ENCODE measurements at regions not wholly inside any gene's neighbourhood (a gene's known extent, or its start where the extent isn't known, plus 50 kb on each side); places are given as distances from the start of the nearest gene placed in this dataset.

DNA sequence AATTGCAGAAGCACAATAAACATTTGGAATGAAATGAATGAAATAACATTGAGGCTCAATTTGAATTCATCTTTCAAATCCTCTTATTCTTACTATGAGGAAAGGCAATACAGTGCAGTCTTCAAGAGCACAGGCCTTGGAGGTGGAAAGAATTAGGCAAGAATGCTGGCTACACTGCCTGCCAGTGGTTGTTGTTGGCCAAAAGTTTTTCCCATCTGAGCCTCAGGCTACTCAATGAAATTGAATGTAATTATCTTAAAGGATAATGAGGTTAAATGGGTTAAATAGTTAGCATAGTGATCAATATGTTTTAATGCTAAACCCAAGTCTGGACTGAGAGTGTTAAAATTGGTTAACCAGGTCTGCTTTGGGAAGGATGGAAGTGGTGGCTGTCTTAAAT is 140.9 kb downstream of the MBL2 start:
- H3K27me3 ChIP-seq: peaks cover 12% of the 10 kb centered on the region
- H3K27ac ChIP-seq: no peak overlapping the region
- no peak overlapping the region for H3K4me3 ChIP-seq
- no peak for DNase-seq (ENCODE audit: low read depth in 1 of 2, low spot score in 1 of 2)
- no peaks in the 10 kb centered on the region for H3K4me1 ChIP-seq (ENCODE audit: low read depth)
- TF ChIP-seq, protein P1, sequence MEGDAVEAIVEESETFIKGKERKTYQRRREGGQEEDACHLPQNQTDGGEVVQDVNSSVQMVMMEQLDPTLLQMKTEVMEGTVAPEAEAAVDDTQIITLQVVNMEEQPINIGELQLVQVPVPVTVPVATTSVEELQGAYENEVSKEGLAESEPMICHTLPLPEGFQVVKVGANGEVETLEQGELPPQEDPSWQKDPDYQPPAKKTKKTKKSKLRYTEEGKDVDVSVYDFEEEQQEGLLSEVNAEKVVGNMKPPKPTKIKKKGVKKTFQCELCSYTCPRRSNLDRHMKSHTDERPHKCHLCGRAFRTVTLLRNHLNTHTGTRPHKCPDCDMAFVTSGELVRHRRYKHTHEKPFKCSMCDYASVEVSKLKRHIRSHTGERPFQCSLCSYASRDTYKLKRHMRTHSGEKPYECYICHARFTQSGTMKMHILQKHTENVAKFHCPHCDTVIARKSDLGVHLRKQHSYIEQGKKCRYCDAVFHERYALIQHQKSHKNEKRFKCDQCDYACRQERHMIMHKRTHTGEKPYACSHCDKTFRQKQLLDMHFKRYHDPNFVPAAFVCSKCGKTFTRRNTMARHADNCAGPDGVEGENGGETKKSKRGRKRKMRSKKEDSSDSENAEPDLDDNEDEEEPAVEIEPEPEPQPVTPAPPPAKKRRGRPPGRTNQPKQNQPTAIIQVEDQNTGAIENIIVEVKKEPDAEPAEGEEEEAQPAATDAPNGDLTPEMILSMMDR (IDR thresholded peaks at IDR 0.05; ENCODE audit: low read depth, low read length): no peak
- H3K36me3 ChIP-seq: no peaks in the 10 kb centered on the region
- no peaks in the 10 kb centered on the region for H3K9me3 ChIP-seq (ENCODE audit: low read depth)

DNA sequence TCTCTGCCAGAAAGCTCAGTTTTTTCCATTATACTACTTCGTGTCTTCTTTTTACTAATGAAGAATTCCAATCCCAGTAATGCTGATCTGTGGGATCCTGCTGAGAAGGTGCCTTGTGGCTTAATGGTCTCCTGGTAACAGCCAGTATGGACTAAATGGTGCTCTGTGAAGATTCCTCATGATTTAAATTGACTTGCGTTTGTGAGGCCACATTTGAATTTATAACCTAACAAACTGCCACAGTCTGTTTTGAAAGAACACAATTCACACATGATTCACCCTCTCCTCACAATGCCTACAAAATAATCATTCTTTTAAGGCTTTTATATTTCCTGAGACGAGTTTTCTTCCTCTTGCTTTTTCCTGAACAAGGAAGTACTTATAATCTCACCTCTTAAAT is 140.0 kb downstream of the MBL2 start:
- H3K4me3 ChIP-seq: no peak overlapping the region
- TF ChIP-seq, protein P1 (IDR thresholded peaks at IDR 0.05; ENCODE audit: low read depth, low read length): no peak
- H3K36me3 ChIP-seq: no peaks in the 10 kb centered on the region
- H3K27ac ChIP-seq: no peak overlapping the region
- H3K4me1 ChIP-seq (ENCODE audit: low read depth): no peaks in the 10 kb centered on the region
- no peak for DNase-seq (ENCODE audit: low read depth in 1 of 2, low spot score in 1 of 2)
- no peaks in the 10 kb centered on the region for H3K9me3 ChIP-seq (ENCODE audit: low read depth)
- H3K27me3 ChIP-seq: peaks cover 9% of the 10 kb centered on the region

DNA sequence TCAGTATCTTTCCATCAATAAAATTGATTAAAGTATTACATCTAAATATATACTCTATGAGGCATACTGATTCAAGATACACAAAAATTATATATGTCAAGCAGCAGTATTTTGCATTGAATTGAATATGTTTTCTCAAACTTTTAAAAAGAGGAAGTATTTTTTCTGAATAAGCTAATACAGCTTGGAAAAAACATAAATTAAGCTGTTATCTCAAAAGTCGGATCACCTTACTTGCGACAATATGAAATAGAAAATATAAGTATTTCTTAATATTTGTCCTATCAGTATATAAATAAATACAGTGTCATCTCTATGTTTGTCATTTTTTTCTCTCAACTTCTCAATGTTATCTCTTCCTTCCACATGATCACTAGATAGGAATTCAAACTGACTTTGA is 139.3 kb downstream of the MBL2 start:
- Histone ChIP-seq H3K36me3 (no peaks in the 10 kb centered on the region), H3K27me3 (peaks cover 9% of the 10 kb centered on the region), H3K9me3 (ENCODE audit: low read depth) (no peaks in the 10 kb centered on the region), H3K27ac (no peak overlapping the region), H3K4me1 (ENCODE audit: low read depth) (no peaks in the 10 kb centered on the region), H3K4me3 (no peak overlapping the region)
- TF ChIP-seq, protein P1 (IDR thresholded peaks at IDR 0.05; ENCODE audit: low read depth, low read length): no peak
- DNase-seq (ENCODE audit: low read depth in 1 of 2, low spot score in 1 of 2): no peak

DNA sequence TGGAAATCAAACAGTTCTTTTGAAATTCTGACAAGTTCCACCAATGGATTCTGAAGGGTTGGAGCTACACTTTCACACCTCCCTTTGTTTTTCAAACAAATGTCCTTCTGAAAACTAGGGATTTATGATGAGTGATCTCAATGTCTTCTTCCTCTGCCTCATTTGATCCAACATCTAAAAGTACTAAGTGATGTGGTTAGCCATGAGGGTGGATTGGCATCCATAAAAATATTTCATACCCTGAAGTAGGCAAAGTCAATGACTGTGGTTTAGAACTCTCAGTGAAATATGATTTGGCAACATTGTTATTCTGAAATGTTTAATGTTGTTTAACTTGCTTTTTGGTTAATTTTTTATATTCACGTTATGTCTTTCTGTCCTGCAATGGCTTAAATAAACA is 136.9 kb downstream of the MBL2 start:
- no peak overlapping the region for H3K27ac ChIP-seq
- H3K36me3 ChIP-seq: no peaks in the 10 kb centered on the region
- no peak overlapping the region for H3K4me3 ChIP-seq
- peaks cover 11% of the 10 kb centered on the region for H3K27me3 ChIP-seq
- no peaks in the 10 kb centered on the region for H3K4me1 ChIP-seq (ENCODE audit: low read depth)
- TF ChIP-seq, protein P1 (IDR thresholded peaks at IDR 0.05; ENCODE audit: low read depth, low read length): no peak
- H3K9me3 ChIP-seq (ENCODE audit: low read depth): no peaks in the 10 kb centered on the region
- DNase-seq (ENCODE audit: low read depth in 1 of 2, low spot score in 1 of 2): no peak

DNA sequence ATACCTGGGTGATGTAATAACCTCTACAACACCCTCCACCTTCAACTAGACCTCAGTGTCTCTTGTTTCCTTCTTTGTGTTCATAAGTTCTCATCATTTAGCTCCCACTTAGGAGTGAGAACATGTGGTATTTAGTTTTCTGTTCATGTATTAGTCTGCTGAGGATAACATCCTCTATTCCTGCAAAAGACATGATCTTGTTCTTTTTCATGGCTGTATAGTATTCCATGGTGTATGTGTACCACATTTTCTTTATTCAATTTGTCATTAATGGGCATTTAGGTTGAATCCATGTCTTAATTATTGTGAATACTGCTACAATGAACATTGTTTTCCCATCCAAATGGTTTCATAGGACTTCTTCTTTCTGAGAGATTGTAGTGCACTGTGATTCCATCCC is 135.7 kb downstream of the MBL2 start:
- Histone ChIP-seq H3K27me3 (peaks cover 8% of the 10 kb centered on the region), H3K4me3 (no peak overlapping the region), H3K36me3 (no peaks in the 10 kb centered on the region), H3K27ac (no peak overlapping the region), H3K9me3 (ENCODE audit: low read depth) (no peaks in the 10 kb centered on the region), H3K4me1 (ENCODE audit: low read depth) (no peaks in the 10 kb centered on the region)
- TF ChIP-seq, protein P1 (IDR thresholded peaks at IDR 0.05; ENCODE audit: low read depth, low read length): no peak
- no peak for DNase-seq (ENCODE audit: low read depth in 1 of 2, low spot score in 1 of 2)

DNA sequence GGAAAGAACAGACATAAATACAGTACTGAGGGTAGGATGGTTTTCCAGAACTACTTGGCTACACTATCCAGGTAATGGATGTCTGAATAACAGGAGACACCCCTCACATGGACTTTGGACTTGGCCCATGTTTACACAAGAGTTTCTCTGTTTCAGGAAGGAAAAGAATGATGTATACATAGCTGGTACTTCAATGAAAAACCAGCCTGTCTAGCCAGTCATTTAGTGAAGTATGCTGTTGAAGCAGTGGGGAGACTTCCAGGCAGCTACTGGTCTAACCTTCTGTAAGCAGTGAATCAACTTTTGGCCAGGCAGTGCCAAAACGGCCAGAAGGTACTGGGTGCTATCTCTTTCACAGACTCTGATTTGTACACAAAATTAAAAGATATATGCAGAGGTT is 135.0 kb downstream of the MBL2 start:
- Histone ChIP-seq H3K27me3 (peaks cover 6% of the 10 kb centered on the region), H3K4me1 (ENCODE audit: low read depth) (no peaks in the 10 kb centered on the region), H3K36me3 (no peaks in the 10 kb centered on the region), H3K4me3 (no peak overlapping the region), H3K9me3 (ENCODE audit: low read depth) (no peaks in the 10 kb centered on the region), H3K27ac (no peak overlapping the region)
- DNase-seq (ENCODE audit: low read depth in 1 of 2, low spot score in 1 of 2): no peak
- TF ChIP-seq, protein P1 (IDR thresholded peaks at IDR 0.05; ENCODE audit: low read depth, low read length): no peak
